BE2C (cell line): ENCODE measurements at regions not wholly inside any gene's neighbourhood (a gene's known extent, or its start where the extent isn't known, plus 50 kb on each side); places are given as distances from the start of the nearest gene placed in this dataset.

ENCODE experiments used
- DNase-seq: peaks from one replicate; pipeline ENCODE4 v3.0.0-alpha.2; 2020
- H3K27me3 ChIP-seq: fragments of 250-450 bp; sonication (Bioruptor Pico); 2 replicates; pipeline ENCODE4 v1.5.1; 2020; ENCODE audit warnings: mild to moderate bottlenecking
- H3K36me3 ChIP-seq: fragments of 250-450 bp; sonication (Bioruptor Pico); 2 replicates; pipeline ENCODE4 v1.5.1; 2020; ENCODE audit warnings: mild to moderate bottlenecking
- H3K4me1 ChIP-seq: fragments of 250-450 bp; sonication (Bioruptor Pico); 2 replicates; pipeline ENCODE4 v1.5.1; 2020
- H3K4me3 ChIP-seq: 2 replicates; pipeline ENCODE4 v1.5.1; 2011; ENCODE audit warnings: low read depth, low read length
- H3K9me3 ChIP-seq: fragments of 250-450 bp; sonication (Bioruptor Pico); 2 replicates; pipeline ENCODE4 v1.5.1; 2020
- TF ChIP-seq, protein P1 (sequence below): IDR thresholded peaks from 2 replicates; pipeline ENCODE4 v1.5.1; 2012; ENCODE audit warnings: mild to moderate bottlenecking, low read depth, low read length

DNA sequence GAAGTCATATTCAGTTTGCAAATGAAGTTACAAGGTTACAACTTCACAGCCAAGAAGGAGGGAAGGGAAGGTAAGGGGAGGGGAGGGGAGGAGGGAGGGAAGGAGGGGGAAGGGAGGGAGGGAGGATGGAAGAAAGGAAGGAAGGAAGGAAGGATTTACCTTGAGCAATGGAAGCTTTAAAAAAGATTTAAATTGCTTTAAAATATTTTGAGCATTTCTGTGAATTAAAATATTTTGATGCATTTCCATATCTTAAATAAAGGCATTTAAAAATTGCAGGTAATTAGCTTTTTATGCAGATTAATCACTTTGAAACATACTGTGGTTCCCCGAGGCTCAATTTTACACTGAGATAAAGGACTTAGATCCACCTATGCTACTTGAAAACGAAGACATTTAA lies 618.0 kb downstream of the TFAP2A start:
- Histone ChIP-seq H3K4me3 (no peak overlapping the region), H3K9me3 (no peaks in the 10 kb centered on the region; the same call in 1 of the 2 replicates), H3K27me3 (no peaks in the 10 kb centered on the region), H3K4me1 (no peaks in the 10 kb centered on the region), H3K36me3 (no peaks in the 10 kb centered on the region)
- DNase-seq = no peak
- TF ChIP-seq, protein P1, sequence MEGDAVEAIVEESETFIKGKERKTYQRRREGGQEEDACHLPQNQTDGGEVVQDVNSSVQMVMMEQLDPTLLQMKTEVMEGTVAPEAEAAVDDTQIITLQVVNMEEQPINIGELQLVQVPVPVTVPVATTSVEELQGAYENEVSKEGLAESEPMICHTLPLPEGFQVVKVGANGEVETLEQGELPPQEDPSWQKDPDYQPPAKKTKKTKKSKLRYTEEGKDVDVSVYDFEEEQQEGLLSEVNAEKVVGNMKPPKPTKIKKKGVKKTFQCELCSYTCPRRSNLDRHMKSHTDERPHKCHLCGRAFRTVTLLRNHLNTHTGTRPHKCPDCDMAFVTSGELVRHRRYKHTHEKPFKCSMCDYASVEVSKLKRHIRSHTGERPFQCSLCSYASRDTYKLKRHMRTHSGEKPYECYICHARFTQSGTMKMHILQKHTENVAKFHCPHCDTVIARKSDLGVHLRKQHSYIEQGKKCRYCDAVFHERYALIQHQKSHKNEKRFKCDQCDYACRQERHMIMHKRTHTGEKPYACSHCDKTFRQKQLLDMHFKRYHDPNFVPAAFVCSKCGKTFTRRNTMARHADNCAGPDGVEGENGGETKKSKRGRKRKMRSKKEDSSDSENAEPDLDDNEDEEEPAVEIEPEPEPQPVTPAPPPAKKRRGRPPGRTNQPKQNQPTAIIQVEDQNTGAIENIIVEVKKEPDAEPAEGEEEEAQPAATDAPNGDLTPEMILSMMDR = no peak

DNA sequence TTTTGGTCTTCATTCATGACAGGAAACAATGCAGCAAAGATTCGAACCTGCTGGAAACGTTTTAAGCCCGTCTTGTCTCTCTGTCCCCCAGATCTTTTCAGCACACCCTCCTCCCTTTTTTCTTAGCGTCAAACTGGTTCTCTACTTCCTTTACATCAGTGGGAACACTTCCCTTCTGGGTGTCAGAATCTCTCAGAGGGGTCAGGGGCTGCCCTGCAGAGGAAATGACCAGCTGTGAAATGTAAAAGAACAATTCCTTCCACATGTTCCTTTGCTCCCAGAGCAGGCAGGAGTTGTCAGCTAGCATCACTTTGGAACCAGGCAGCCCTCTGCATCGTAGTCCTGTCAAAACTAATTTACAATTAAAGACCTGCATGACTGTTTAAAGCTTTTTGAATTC lies 619.0 kb downstream of the TFAP2A start:
- no peak for DNase-seq
- H3K36me3 ChIP-seq = no peaks in the 10 kb centered on the region
- TF ChIP-seq, protein P1 = no peak
- no peaks in the 10 kb centered on the region; the same call in 1 of the 2 replicates for H3K9me3 ChIP-seq
- no peaks in the 10 kb centered on the region for H3K4me1 ChIP-seq
- no peak overlapping the region for H3K4me3 ChIP-seq
- H3K27me3 ChIP-seq = no peaks in the 10 kb centered on the region

DNA sequence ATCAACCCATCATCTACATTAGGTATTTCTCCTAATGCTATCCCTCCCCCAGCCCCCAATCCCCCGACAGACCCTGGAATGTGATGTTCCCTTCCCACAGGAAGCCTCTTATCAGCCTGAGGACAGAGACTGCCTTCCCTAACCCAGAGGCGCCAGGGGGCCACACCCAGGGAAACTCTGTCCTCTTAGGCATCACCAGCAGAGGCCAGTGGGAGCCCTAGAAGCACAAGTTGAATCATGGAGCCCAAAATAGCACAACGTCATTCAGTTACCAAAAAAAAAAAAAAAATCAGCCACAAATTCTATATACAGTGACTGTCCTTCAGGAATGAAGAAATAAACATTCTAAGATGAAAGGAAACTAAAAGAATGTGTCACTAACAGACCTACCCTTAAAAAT lies 625.7 kb downstream of the TFAP2A start:
- no peaks in the 10 kb centered on the region for H3K9me3 ChIP-seq
- H3K4me3 ChIP-seq = no peak overlapping the region
- no peaks in the 10 kb centered on the region for H3K4me1 ChIP-seq
- H3K36me3 ChIP-seq = no peaks in the 10 kb centered on the region
- H3K27me3 ChIP-seq = no peaks in the 10 kb centered on the region
- TF ChIP-seq, protein P1 = no peak
- no peak for DNase-seq

DNA sequence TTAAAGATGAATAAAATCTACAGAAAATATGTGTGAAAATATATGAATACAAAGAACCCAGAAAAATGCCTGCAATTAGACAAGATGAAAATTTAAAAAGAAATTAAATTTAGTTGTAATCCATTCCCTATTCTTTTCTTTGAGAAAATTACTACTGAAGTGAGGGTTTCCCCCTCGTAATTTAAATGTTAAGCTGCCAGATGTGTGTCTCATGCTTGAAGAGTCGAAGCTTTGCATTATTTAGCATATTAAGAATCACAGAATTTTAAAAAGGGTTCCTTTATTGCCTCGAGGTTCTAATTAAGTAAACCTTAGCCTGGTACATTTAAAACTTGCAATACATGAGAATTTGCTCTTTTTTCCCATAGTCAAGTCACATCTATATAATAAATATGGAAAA lies 630.1 kb downstream of the TFAP2A start:
- H3K36me3 ChIP-seq = no peaks in the 10 kb centered on the region
- DNase-seq = no peak
- H3K9me3 ChIP-seq = no peaks in the 10 kb centered on the region
- TF ChIP-seq, protein P1 = no peak
- H3K4me3 ChIP-seq = no peak overlapping the region
- H3K27me3 ChIP-seq = no peaks in the 10 kb centered on the region
- no peaks in the 10 kb centered on the region for H3K4me1 ChIP-seq

DNA sequence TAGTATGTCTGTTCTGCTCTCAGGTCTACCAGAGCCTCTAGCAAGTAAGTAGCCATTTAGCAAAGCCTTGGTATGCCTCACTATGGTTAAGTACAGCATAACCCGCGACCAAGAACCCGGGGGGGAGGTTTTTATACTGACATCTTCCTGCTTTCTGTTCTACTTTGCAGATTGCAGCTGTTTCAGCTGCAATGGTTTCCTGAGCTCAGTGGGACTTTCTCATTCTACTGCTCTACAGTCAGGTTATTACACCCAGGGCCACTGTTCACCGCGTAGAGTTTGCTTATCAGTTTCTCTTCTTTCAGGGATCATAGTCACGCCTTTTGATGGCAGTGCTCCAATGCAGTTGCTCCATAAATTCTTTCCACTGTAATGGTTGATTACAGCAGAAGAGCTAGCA lies 631.3 kb downstream of the TFAP2A start:
- TF ChIP-seq, protein P1 = no peak
- Histone ChIP-seq H3K9me3 (no peaks in the 10 kb centered on the region), H3K27me3 (no peaks in the 10 kb centered on the region), H3K4me3 (no peak overlapping the region), H3K4me1 (no peaks in the 10 kb centered on the region), H3K36me3 (no peaks in the 10 kb centered on the region)
- no peak for DNase-seq

DNA sequence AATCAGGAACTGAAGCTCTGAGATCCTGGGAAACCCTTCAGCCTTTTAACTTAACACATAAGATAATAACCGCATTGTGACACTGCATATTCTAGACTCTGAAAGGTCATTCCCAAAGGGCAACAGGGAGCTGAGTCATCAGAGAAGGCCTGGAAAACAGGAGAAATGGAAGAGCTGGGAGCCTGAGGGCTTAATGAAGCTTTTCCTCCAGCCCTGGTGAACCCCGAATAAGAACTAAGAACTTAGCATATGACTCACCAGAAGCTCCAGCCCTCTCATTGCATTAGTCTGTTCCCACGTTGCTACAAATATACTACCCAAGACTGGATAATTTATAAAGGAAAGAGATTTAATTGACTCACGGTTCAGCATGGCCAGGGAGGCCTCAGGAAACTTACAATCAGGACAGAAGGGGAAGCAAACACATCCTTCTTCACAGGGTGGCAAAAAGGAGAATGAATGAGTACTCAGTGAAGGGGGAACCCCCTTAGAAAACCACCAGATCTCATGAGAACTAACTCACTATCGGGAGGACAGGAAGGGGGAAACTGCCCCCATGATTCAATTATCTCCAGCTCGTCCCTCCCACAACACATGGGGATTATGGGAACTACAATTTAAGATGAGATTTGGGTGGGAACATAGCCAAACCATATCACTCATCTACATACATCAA lies 648.5 kb downstream of the TFAP2A start:
- Histone ChIP-seq H3K9me3 (no peaks in the 10 kb centered on the region), H3K4me1 (no peaks in the 10 kb centered on the region), H3K27me3 (no peaks in the 10 kb centered on the region), H3K36me3 (no peaks in the 10 kb centered on the region), H3K4me3 (no peak overlapping the region)
- TF ChIP-seq, protein P1 = no peak
- DNase-seq = no peak
